ENCODE measurements at regions not wholly inside any gene's neighbourhood (a gene's known extent, or its start where the extent isn't known, plus 50 kb on each side); places are given as distances from the start of the nearest gene placed in this dataset.

DNA sequence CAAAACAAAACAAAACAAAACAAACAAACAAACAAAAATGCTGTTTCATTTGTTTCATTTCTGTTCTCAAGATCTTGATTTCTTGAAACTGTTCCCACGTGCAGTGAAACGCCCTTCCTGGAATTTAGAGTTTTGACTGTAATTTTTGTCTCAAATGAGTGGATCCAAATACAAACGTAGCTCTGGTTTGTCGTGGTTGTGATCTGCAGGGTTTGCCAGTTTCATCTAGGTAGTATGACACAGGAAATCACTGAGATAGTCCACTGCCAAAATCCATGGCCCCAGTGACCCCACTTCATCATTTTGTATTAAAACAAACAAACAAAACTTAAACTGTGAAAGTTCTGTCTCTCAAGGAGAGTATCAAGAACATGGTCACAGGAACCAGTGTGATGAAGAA is 838.6 kb downstream of the BCL11B start:
- TF ChIP-seq MXI1 (conservative IDR thresholded peaks at IDR 0.05; ENCODE audit: poor library complexity, severe bottlenecking), result no peak
- TF ChIP-seq, protein P1, sequence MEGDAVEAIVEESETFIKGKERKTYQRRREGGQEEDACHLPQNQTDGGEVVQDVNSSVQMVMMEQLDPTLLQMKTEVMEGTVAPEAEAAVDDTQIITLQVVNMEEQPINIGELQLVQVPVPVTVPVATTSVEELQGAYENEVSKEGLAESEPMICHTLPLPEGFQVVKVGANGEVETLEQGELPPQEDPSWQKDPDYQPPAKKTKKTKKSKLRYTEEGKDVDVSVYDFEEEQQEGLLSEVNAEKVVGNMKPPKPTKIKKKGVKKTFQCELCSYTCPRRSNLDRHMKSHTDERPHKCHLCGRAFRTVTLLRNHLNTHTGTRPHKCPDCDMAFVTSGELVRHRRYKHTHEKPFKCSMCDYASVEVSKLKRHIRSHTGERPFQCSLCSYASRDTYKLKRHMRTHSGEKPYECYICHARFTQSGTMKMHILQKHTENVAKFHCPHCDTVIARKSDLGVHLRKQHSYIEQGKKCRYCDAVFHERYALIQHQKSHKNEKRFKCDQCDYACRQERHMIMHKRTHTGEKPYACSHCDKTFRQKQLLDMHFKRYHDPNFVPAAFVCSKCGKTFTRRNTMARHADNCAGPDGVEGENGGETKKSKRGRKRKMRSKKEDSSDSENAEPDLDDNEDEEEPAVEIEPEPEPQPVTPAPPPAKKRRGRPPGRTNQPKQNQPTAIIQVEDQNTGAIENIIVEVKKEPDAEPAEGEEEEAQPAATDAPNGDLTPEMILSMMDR (IDR thresholded peaks at IDR 0.05; ENCODE audit: poor library complexity, severe bottlenecking), result no peak
- TF ChIP-seq TAF1 (IDR thresholded peaks at IDR 0.05; ENCODE audit: low read depth), result no peak
- TF ChIP-seq POLR2AphosphoS5 (IDR thresholded peaks at IDR 0.05), result no peak

All from neural cell (in vitro differentiated cells).